Prostate gland (tissue), 2 donors: ENCODE measurements at regions not wholly inside any gene's neighbourhood (a gene's known extent, or its start where the extent isn't known, plus 50 kb on each side); places are given as distances from the start of the nearest gene placed in this dataset.

Experiments used
- POLR2A ChIP-seq: fragments of 450-650 bp; IDR thresholded peaks from one replicate; pipeline ENCODE4 v1.6.1; 2016; ENCODE audit warnings: antibody characterized with exemption, mild to moderate bottlenecking
- TF ChIP-seq, protein P1 (sequence below), 4 experiments: fragments of 200-600 bp in 2 of 4; fragments of 450-650 bp in 2 of 4; sonication (generic) in 2 of 4; IDR thresholded peaks; 1 replicate in 3 of 4; 2 replicates in 1 of 4; pipeline ENCODE4 v1.5.1; 2016 to 2019; ENCODE audit warnings: antibody characterized with exemption in 4 of 4, mild to moderate bottlenecking in 2 of 4, moderate library complexity in 2 of 4

GRCh38 chr20:10965936-10966470, 292.2 kb upstream of the JAG1 start:
- no peak for TF ChIP-seq POLR2A
- TF ChIP-seq, protein P1, sequence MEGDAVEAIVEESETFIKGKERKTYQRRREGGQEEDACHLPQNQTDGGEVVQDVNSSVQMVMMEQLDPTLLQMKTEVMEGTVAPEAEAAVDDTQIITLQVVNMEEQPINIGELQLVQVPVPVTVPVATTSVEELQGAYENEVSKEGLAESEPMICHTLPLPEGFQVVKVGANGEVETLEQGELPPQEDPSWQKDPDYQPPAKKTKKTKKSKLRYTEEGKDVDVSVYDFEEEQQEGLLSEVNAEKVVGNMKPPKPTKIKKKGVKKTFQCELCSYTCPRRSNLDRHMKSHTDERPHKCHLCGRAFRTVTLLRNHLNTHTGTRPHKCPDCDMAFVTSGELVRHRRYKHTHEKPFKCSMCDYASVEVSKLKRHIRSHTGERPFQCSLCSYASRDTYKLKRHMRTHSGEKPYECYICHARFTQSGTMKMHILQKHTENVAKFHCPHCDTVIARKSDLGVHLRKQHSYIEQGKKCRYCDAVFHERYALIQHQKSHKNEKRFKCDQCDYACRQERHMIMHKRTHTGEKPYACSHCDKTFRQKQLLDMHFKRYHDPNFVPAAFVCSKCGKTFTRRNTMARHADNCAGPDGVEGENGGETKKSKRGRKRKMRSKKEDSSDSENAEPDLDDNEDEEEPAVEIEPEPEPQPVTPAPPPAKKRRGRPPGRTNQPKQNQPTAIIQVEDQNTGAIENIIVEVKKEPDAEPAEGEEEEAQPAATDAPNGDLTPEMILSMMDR (IDR thresholded peaks at IDR 0.05) = no peak
